SK-N-SH treated with all-trans-retinoic acid at 6 μM for 48 hours (cell line): ENCODE measurements at regions not wholly inside any gene's neighbourhood (a gene's known extent, or its start where the extent isn't known, plus 50 kb on each side); places are given as distances from the start of the nearest gene placed in this dataset.

Experiments
- ATAC-seq: fragments of 200-7000 bp; cut with Tn5 transposase; 3 replicates; pipeline ENCODE4 v1.9.1; 2020; ENCODE audit warnings: mild to moderate bottlenecking, moderate library complexity
- BACH2 ChIP-seq: fragments of 250-450 bp; sonication (Bioruptor Pico); IDR thresholded peaks from 2 replicates; pipeline ENCODE4 v1.9.0; 2021; ENCODE audit warnings: mild to moderate bottlenecking, borderline replicate concordance
- CREB5 ChIP-seq: fragments of 250-450 bp; sonication (Bioruptor Pico); IDR thresholded peaks from 2 replicates; pipeline ENCODE4 v1.5.1; 2020; ENCODE audit warnings: low read depth, mild to moderate bottlenecking, moderate library complexity
- CSDC2 ChIP-seq: fragments of 250-450 bp; sonication (Bioruptor Pico); IDR thresholded peaks from 2 replicates; pipeline ENCODE4 v1.5.0; 2020; ENCODE audit warnings: mild to moderate bottlenecking, moderate library complexity
- CSRNP3 ChIP-seq: fragments of 250-450 bp; sonication (Bioruptor Pico); IDR thresholded peaks from 2 replicates; pipeline ENCODE4 v1.5.1; 2021; ENCODE audit warnings: mild to moderate bottlenecking, moderate library complexity
- ESRRG ChIP-seq: fragments of 250-450 bp; sonication (Bioruptor Pico); IDR thresholded peaks from 2 replicates; pipeline ENCODE4 v1.6.1; 2021; ENCODE audit warnings: mild to moderate bottlenecking
- GLIS3 ChIP-seq: fragments of 250-450 bp; sonication (Bioruptor Pico); IDR thresholded peaks from 2 replicates; pipeline ENCODE4 v1.5.0; 2020; ENCODE audit warnings: mild to moderate bottlenecking, moderate library complexity
- ISL1 ChIP-seq: fragments of 250-450 bp; sonication (Bioruptor Pico); IDR thresholded peaks from 2 replicates; pipeline ENCODE4 v2.1.2; 2022; ENCODE audit warnings: mild to moderate bottlenecking, moderate library complexity
- PATZ1 ChIP-seq: fragments of 250-450 bp; sonication (Bioruptor Pico); IDR thresholded peaks from 2 replicates; pipeline ENCODE4 v1.8.0; 2020; ENCODE audit warnings: mild to moderate bottlenecking, moderate library complexity, borderline replicate concordance
- PPARA ChIP-seq: fragments of 250-450 bp; sonication (Bioruptor Pico); IDR thresholded peaks from 2 replicates; pipeline ENCODE4 v1.5.0; 2020; ENCODE audit warnings: mild to moderate bottlenecking, borderline replicate concordance
- RARB ChIP-seq: fragments of 250-450 bp; sonication (Bioruptor Pico); IDR thresholded peaks from 2 replicates; pipeline ENCODE4 v1.8.0; 2021; ENCODE audit warnings: mild to moderate bottlenecking, moderate library complexity
- SNAI2 ChIP-seq: fragments of 250-450 bp; sonication (Bioruptor Pico); IDR thresholded peaks from 2 replicates; pipeline ENCODE4 v1.5.0; 2020; ENCODE audit warnings: mild to moderate bottlenecking, moderate library complexity
- TCF4 ChIP-seq: fragments of 250-450 bp; sonication (Bioruptor Pico); IDR thresholded peaks from 2 replicates; pipeline ENCODE4 v1.8.0; 2021; ENCODE audit warnings: mild to moderate bottlenecking, moderate library complexity, borderline replicate concordance
- TOX ChIP-seq: fragments of 250-450 bp; sonication (Bioruptor Pico); IDR thresholded peaks from 2 replicates; pipeline ENCODE4 v1.8.0; 2021; ENCODE audit warnings: mild to moderate bottlenecking, moderate library complexity, borderline replicate concordance
- TSHZ2 ChIP-seq: fragments of 250-450 bp; sonication (Bioruptor Pico); IDR thresholded peaks from 2 replicates; pipeline ENCODE4 v1.5.0; 2020; ENCODE audit warnings: mild to moderate bottlenecking, moderate library complexity
- ZC3H10 ChIP-seq: fragments of 250-450 bp; sonication (Bioruptor Pico); IDR thresholded peaks from 2 replicates; pipeline ENCODE4 v1.5.1; 2021; ENCODE audit warnings: mild to moderate bottlenecking, moderate library complexity
- ZFP3 ChIP-seq: fragments of 250-450 bp; sonication (Bioruptor Pico); IDR thresholded peaks from 2 replicates; pipeline ENCODE4 v1.5.0; 2020; ENCODE audit warnings: mild to moderate bottlenecking, moderate library complexity
- ZFP30 ChIP-seq: fragments of 450-650 bp; formaldehyde crosslinking; IDR thresholded peaks from 2 replicates; pipeline ENCODE4 v1.5.0; 2022; ENCODE audit warnings: mild to moderate bottlenecking, moderate library complexity
- ZNF565 ChIP-seq: fragments of 450-650 bp; formaldehyde crosslinking; conservative IDR thresholded peaks from 2 replicates; pipeline ENCODE4 v1.5.0; 2020; ENCODE audit warnings: low read depth, mild to moderate bottlenecking, moderate library complexity
- ZNF70 ChIP-seq: fragments of 450-650 bp; formaldehyde crosslinking; IDR thresholded peaks from 2 replicates; pipeline ENCODE4 v1.5.0; 2020; ENCODE audit warnings: mild to moderate bottlenecking, moderate library complexity
- ZNF8 ChIP-seq: fragments of 450-650 bp; formaldehyde crosslinking; IDR thresholded peaks from 2 replicates; pipeline ENCODE4 v1.5.0; 2020; ENCODE audit warnings: mild to moderate bottlenecking, moderate library complexity

- TF ChIP-seq CREB5 (CRISPR knock-in tag) (no peak), GLIS3 (CRISPR knock-in tag) (no peak), ZFP3 (CRISPR knock-in tag) (no peak), TCF4 (CRISPR knock-in tag) (no peak)
Observed at GRCh38 chr12:118500299-118500698, 123.9 kb downstream of the SUDS3 start (continued).

- TF ChIP-seq RARB (CRISPR knock-in tag): no peak
- TF ChIP-seq CREB5 (CRISPR knock-in tag): no peak
- TF ChIP-seq ZNF565: no peak
- TF ChIP-seq ZFP30: no peak
- TF ChIP-seq PATZ1 (CRISPR knock-in tag): no peak
- TF ChIP-seq ISL1: no peak
- no peak for TF ChIP-seq SNAI2 (CRISPR knock-in tag)
- no peak for TF ChIP-seq GLIS3 (CRISPR knock-in tag)
- TF ChIP-seq ZC3H10: no peak
- TF ChIP-seq TCF4 (CRISPR knock-in tag): no peak
- no peak for TF ChIP-seq ZNF70 (CRISPR knock-in tag)
- no peak for TF ChIP-seq ZNF8 (CRISPR knock-in tag)
- TF ChIP-seq ZFP3 (CRISPR knock-in tag): no peak
- no peak for ATAC-seq
Observed at GRCh38 chr12:118501489-118501888, 125.1 kb downstream of the SUDS3 start.

- TF ChIP-seq CSRNP3 (CRISPR knock-in tag) (no peak), PATZ1 (CRISPR knock-in tag) (no peak), ESRRG (CRISPR knock-in tag) (no peak), SNAI2 (CRISPR knock-in tag) (no peak), ZC3H10 (no peak), TOX (CRISPR knock-in tag) (no peak), GLIS3 (CRISPR knock-in tag) (no peak), BACH2 (no peak), PPARA (CRISPR knock-in tag) (no peak), TSHZ2 (no peak), ZNF8 (CRISPR knock-in tag) (no peak), CSDC2 (CRISPR knock-in tag) (no peak), TCF4 (CRISPR knock-in tag) (no peak)
- ATAC-seq: no peak
Observed at GRCh38 chr12:118503476-118503875, 127.1 kb downstream of the SUDS3 start.
